GM12892 (cell line): ENCODE measurements at regions not wholly inside any gene's neighbourhood (a gene's known extent, or its start where the extent isn't known, plus 50 kb on each side); places are given as distances from the start of the nearest gene placed in this dataset.
"Not testable (repeated sequence)": the region's sequence is repeated elsewhere in the genome, so short reads cannot be mapped to it uniquely, and the experiment has no call there.

Source experiments
- DNase-seq: peaks from one replicate; pipeline ENCODE4 v3.0.0; 2011; ENCODE audit not compliant: insufficient read length
- FAIRE-seq: peaks from 2 replicates; lab custom pipeline; 2011; peaks lifted over from hg19 to GRCh38; lab: Jason Lieb, UNC
- POLR2A ChIP-seq: IDR thresholded peaks from 2 replicates; pipeline ENCODE4 v1.6.1; 2011; ENCODE audit warnings: low read depth, low read length, control low read depth
- POLR2AphosphoS5 ChIP-seq: IDR thresholded peaks from 2 replicates; pipeline ENCODE4 v1.6.1; 2011; ENCODE audit warnings: low read depth, low read length, control low read depth
- TAF1 ChIP-seq: IDR thresholded peaks from 2 replicates; pipeline ENCODE4 v1.6.1; 2011; ENCODE audit warnings: low read depth, mild to moderate bottlenecking, control low read depth, low read length, borderline replicate concordance

GRCh38 chr4:86506591-86506990 lies 87.5 kb upstream of the PTPN13 start:
- DNase-seq, result no peak
- no peak for FAIRE-seq
- TF ChIP-seq POLR2A (no peak), POLR2AphosphoS5 (no peak), TAF1 (no peak)

- TF ChIP-seq POLR2A (no peak), POLR2AphosphoS5 (no peak), TAF1 (no peak)
- no peak for DNase-seq
- FAIRE-seq, result no peak
Measured at GRCh38 chr4:86508436-86508835, 85.7 kb upstream of the PTPN13 start.

- DNase-seq (no peak), FAIRE-seq (no peak)
- no peak for TF ChIP-seq TAF1
- no peak for TF ChIP-seq POLR2AphosphoS5
Measured at GRCh38 chr4:86511590-86511989, 82.5 kb upstream of the PTPN13 start.

DNA sequence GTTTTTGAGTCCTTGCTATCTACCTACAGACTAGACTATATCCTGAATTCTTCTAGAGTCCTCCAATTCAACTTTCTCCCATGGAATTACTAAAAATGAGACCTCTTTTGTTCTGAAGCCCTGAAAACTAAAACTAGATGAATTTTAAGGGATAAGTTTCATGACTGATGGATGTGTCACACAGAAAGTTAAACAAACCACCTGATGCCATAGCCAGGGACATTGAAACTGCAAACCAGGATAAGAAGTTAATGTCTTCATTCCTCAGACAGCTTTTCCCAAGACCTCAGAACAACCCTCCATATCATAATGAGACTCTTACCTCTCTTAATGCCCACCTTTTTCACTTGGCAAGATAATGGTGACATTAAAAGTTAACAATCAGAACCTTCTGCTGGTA lies 81.5 kb upstream of the PTPN13 start:
- FAIRE-seq, result no peak
- TF ChIP-seq POLR2AphosphoS5 (no peak), POLR2A (no peak), TAF1 (no peak)
- no peak for DNase-seq

GRCh38 chr4:86515963-86516362 lies 78.2 kb upstream of the PTPN13 start:
- DNase-seq, FAIRE-seq: not testable (repeated sequence)

GRCh38 chr4:86521373-86521969 lies 72.6 kb upstream of the PTPN13 start:
- no peak for TF ChIP-seq TAF1
- no peak for TF ChIP-seq POLR2AphosphoS5
- TF ChIP-seq POLR2A, result no peak
- FAIRE-seq, result no peak
- no peak for DNase-seq

DNA sequence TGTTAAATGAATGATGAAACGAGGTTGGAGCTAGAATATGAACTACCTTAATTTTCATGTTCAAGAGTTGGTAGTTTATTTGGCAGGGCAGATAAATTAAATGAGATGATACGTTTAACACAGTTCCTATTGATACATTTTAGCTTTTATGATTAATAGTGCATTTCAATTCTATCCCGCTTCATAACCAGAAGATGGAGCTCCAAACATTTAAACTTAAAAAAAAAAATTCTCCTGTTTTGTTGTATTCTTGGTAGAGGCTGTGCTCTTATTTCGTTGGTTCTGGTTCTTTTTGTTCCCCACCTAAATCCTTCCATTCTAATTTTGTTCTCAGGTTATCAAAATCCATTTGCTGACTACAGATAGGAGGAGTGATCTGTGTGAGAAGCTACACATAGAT lies 71.8 kb upstream of the PTPN13 start:
- DNase-seq (no peak), FAIRE-seq (no peak)
- TF ChIP-seq POLR2A, result no peak
- no peak for TF ChIP-seq TAF1
- no peak for TF ChIP-seq POLR2AphosphoS5

GRCh38 chr4:86523333-86523732 lies 70.8 kb upstream of the PTPN13 start:
- no peak for FAIRE-seq
- DNase-seq, result no peak
- no peak for TF ChIP-seq TAF1
- TF ChIP-seq POLR2AphosphoS5, result no peak
- no peak for TF ChIP-seq POLR2A

DNA sequence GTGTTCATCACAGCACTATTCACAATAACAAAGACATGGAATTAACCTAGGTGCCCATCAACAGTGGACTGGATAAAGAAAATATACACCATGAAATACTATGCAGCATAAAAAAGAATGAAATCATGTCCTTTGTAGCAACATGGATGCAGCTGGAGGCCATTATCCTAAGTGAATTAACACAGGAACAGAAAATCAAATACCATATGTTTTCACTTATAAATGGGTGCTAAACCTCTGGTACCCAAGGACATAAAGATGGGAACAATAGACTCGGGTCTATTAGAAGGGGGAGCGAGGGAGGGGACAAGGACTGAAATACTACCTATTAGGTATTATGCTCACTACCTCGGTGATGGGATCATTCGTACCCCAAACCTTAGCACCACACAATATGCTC lies 66.4 kb upstream of the PTPN13 start:
- DNase-seq, FAIRE-seq: not testable (repeated sequence)

- FAIRE-seq, result no peak
Measured at GRCh38 chr4:86529436-86529835, 64.7 kb upstream of the PTPN13 start.

GRCh38 chr4:86530183-86530582 lies 63.9 kb upstream of the PTPN13 start:
- no peak for DNase-seq
- TF ChIP-seq POLR2AphosphoS5 (no peak), TAF1 (no peak), POLR2A (no peak)
- FAIRE-seq, result no peak

More at GRCh38 chr4:86529436-86529835, 64.7 kb upstream of the PTPN13 start:
- DNase-seq, result no peak
- TF ChIP-seq TAF1 (no peak), POLR2AphosphoS5 (no peak), POLR2A (no peak)

DNA sequence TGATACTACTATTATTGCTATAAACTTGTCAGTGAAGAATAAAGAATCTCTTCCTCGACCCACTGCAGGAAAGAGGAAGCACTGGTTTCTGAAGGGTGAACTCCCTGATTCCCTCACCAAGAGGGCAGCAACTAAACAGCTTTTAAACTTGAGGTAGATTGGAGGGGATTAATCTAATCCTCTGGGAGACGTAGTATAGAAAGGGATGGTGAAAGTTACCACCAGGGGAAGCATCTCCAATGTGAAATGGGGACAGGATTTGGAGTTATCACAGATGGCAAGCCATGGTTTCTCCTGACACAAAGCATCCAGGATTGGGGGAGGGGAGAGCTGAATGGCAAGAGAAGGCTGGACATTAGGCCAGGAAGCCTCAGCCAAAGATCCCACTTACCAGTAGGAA lies 62.7 kb upstream of the PTPN13 start:
- DNase-seq (no peak), FAIRE-seq (no peak)
- TF ChIP-seq TAF1, result no peak
- no peak for TF ChIP-seq POLR2AphosphoS5

DNA sequence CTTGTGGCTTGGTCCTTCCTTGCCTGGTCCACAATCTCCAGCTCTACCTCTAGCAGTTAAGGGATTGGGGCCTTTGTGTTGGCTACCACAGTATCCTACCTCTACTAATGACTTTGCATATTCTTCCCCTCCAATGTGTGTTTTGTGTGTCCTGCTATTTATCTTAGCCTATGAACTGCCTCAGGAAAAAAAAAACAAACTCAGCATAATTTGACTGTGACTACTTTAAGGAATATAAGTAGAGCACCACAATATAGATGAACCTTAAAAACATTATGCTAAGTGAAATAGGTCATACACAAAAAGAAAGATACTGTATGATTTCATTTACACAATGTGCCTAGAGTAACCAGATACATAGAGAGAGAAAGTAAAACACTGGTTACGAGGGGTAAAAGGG lies 61.3 kb upstream of the PTPN13 start:
- DNase-seq, result no peak
- no peak for TF ChIP-seq TAF1
- TF ChIP-seq POLR2AphosphoS5, result no peak
- no peak for TF ChIP-seq POLR2A
- FAIRE-seq, result no peak

DNA sequence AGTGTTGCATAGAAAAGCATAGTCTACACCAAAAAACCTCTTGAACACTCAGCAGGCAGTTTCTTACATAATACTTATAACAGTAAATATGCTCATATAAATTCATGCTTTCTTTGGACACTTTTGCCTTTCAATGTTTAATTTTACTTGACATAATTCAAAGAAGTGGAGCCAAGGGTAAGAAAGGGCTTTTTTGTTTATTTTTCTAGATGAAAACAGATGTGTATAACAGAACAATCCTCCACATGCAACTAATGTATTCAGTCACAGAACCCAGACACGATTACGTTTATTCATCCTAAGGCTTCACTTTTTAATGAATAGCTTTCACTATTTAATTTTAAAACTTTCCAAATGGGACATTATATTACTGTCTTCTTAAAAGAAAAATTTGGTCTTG lies 58.0 kb upstream of the PTPN13 start:
- TF ChIP-seq TAF1, result no peak
- TF ChIP-seq POLR2A, result no peak
- no peak for TF ChIP-seq POLR2AphosphoS5
- FAIRE-seq, result no peak
- no peak for DNase-seq
